K562 (cell line): ENCODE measurements at regions not wholly inside any gene's neighbourhood (a gene's known extent, or its start where the extent isn't known, plus 50 kb on each side); places are given as distances from the start of the nearest gene placed in this dataset.

Source experiments
- ATAC-seq: fragments of 200-7000 bp; cut with Tn5 transposase; 3 replicates; pipeline ENCODE4 v1.9.1; 2020; ENCODE audit warnings: moderate library complexity
- BruUV-seq: library from RNA; stranded (reverse); fragments of 400-500 nt; replicated peaks from 2 replicates; lab custom pipeline; 2021; lab: Mats Ljungman, UMichigan
- CTCF ChIA-PET: fragments of 300-600 bp; formaldehyde crosslinking; extraction: SDS; loops from one replicate; lab custom pipeline; 2021; ENCODE audit warnings: low intra/inter-chr PET ratio; lab: Yijun Ruan, JAX
- POLR2A ChIA-PET: fragments of 300-600, 350-650 bp; sonication (Branson Sonifier 250); formaldehyde crosslinking; extraction: SDS; loops from one replicate; lab custom pipeline; 2021; ENCODE audit warnings: antibody characterized with exemption, inconsistent platforms; lab: Yijun Ruan, JAX
- DNase-seq, 4 experiments: peaks; one replicate each; pipeline versions ENCODE4 v3.0.0 to v3.0.0-alpha.2; 2011 to 2018; ENCODE audit warnings: low spot score in 3 of 4, mixed read lengths in 3 of 4; ENCODE audit errors: extremely low read depth in 1 of 4
- FAIRE-seq: peaks from 2 replicates; lab custom pipeline; 2011; peaks lifted over from hg19 to GRCh38; lab: Jason Lieb, UNC
- H2AFZ ChIP-seq: 2 replicates; pipeline ENCODE4 v1.6.0; 2011; ENCODE audit warnings: low read depth, low read length, control low read depth, inconsistent platforms
- H3K27ac ChIP-seq: fragments of 200-600 bp; 3 replicates; pipeline ENCODE4 v1.8.0; 2011; ENCODE audit warnings: low read depth, mild to moderate bottlenecking, control low read depth, inconsistent platforms, low read length, moderate library complexity, mixed read lengths; ENCODE audit errors: extremely low read depth
- H3K27me3 ChIP-seq, 2 experiments: fragments of 300-600 bp in 1 of 2; 2 replicates in 1 of 2; 3 replicates in 1 of 2; pipeline versions ENCODE4 v1.6.0 to v1.8.0; 2011; ENCODE audit warnings: inconsistent platforms in 2 of 2, low read length in 2 of 2, mild to moderate bottlenecking in 1 of 2, mixed read lengths in 1 of 2, moderate library complexity in 1 of 2; ENCODE audit not compliant: control insufficient read depth in 2 of 2, insufficient read depth in 2 of 2
- H3K36me3 ChIP-seq: fragments of 300-600 bp; 3 replicates; pipeline ENCODE4 v1.8.0; 2011; ENCODE audit warnings: mild to moderate bottlenecking, low read length, inconsistent platforms; ENCODE audit not compliant: control insufficient read depth, insufficient read depth
- H3K4me1 ChIP-seq, 2 experiments: fragments of 200-600 bp in 1 of 2; replicated peaks in 1 of 2; 2 replicates in 1 of 2; 3 replicates in 1 of 2; pipeline versions ENCODE4 v1.5.1 to v1.8.0; 2011; ENCODE audit warnings: inconsistent platforms in 2 of 2, low read length in 2 of 2, mild to moderate bottlenecking in 1 of 2, mixed read lengths in 1 of 2, moderate library complexity in 1 of 2; ENCODE audit not compliant: control insufficient read depth in 2 of 2, insufficient read depth in 2 of 2
- H3K4me2 ChIP-seq: 2 replicates; pipeline ENCODE4 v1.6.1; 2011; ENCODE audit warnings: low read length, control low read depth, inconsistent platforms, mixed read lengths; ENCODE audit not compliant: insufficient read depth
- H3K4me3 ChIP-seq: fragments of 200-600 bp; sonication (generic), shearing (Covaris generic); 2 replicates; pipeline ENCODE4 v1.5.1; 2016; ENCODE audit warnings: control low read depth, inconsistent platforms
- H3K79me2 ChIP-seq: fragments of 200-600 bp; 3 replicates; pipeline ENCODE4 v1.8.0; 2011; ENCODE audit warnings: low read length, inconsistent platforms; ENCODE audit not compliant: control insufficient read depth, insufficient read depth
- H3K9ac ChIP-seq, 2 experiments: 2 replicates each; pipeline versions ENCODE4 v1.6.0 to v1.6.1; 2011; ENCODE audit warnings: low read depth in 2 of 2, low read length in 2 of 2, control low read depth in 1 of 2, inconsistent platforms in 1 of 2, mild to moderate bottlenecking in 1 of 2, mixed read lengths in 1 of 2; ENCODE audit not compliant: insufficient read depth in 1 of 2
- H3K9me1 ChIP-seq: one replicate; pipeline ENCODE4 v1.6.0; 2011; ENCODE audit warnings: inconsistent platforms, mild to moderate bottlenecking, low read length, moderate library complexity; ENCODE audit not compliant: control insufficient read depth, insufficient read depth
- H3K9me3 ChIP-seq: replicated peaks from 2 replicates; pipeline ENCODE4 v1.5.1; 2011; ENCODE audit warnings: low read depth, low read length, inconsistent platforms; ENCODE audit not compliant: control insufficient read depth, insufficient read depth
- H4K20me1 ChIP-seq: replicated peaks from 2 replicates; pipeline ENCODE4 v1.6.1; 2011; ENCODE audit warnings: low read length, inconsistent platforms, mixed read lengths; ENCODE audit not compliant: control insufficient read depth, insufficient read depth
- EHMT2 ChIP-seq: fragments of 450-650 bp; IDR thresholded peaks from 2 replicates; pipeline ENCODE4 v1.6.1; 2018; ENCODE audit warnings: antibody characterized with exemption
- EWSR1 ChIP-seq: fragments of 450-650 bp; IDR thresholded peaks from 2 replicates; pipeline ENCODE4 v1.6.1; 2018; ENCODE audit warnings: borderline replicate concordance, mild to moderate bottlenecking, low read depth, moderate library complexity; ENCODE audit not compliant: partially characterized antibody
- FOXP4 ChIP-seq: sonication (generic); formaldehyde crosslinking; IDR thresholded peaks from 2 replicates; pipeline ENCODE4 v1.8.0; 2022; ENCODE audit warnings: mild to moderate bottlenecking, missing genetic modification reagents, borderline replicate concordance
- GATAD2A ChIP-seq: fragments of 450-650 bp; IDR thresholded peaks from 2 replicates; pipeline ENCODE4 v1.6.1; 2017
- GATAD2B ChIP-seq: fragments of 450-650 bp; IDR thresholded peaks from 2 replicates; pipeline ENCODE4 v1.6.1; 2017; ENCODE audit warnings: mild to moderate bottlenecking, borderline replicate concordance
- ILF3 ChIP-seq: fragments of 450-650 bp; IDR thresholded peaks from 2 replicates; pipeline ENCODE4 v1.6.1; 2018; ENCODE audit warnings: antibody characterized with exemption, mild to moderate bottlenecking, moderate library complexity, borderline replicate concordance
- LCOR ChIP-seq: sonication (generic); formaldehyde crosslinking; IDR thresholded peaks from 2 replicates; pipeline ENCODE4 v1.8.0; 2022; ENCODE audit warnings: mild to moderate bottlenecking, missing genetic modification reagents
- MCM2 ChIP-seq: fragments of 450-650 bp; IDR thresholded peaks from 2 replicates; pipeline ENCODE4 v1.6.1; 2017; ENCODE audit warnings: low read depth, mild to moderate bottlenecking
- RBBP5 ChIP-seq: fragments of 200-600 bp; sonication (generic); IDR thresholded peaks from 2 replicates; pipeline ENCODE4 v1.6.1; 2012; ENCODE audit warnings: borderline replicate concordance, mild to moderate bottlenecking, low read length, control low read depth, inconsistent platforms; ENCODE audit not compliant: insufficient read depth, poor library complexity, severe bottlenecking
- SNIP1 ChIP-seq: fragments of 450-650 bp; IDR thresholded peaks from 2 replicates; pipeline ENCODE4 v1.7.1; 2017; ENCODE audit warnings: low read depth, mild to moderate bottlenecking
- WHSC1 ChIP-seq: IDR thresholded peaks from one replicate; pipeline ENCODE4 v1.6.1; 2012; ENCODE audit warnings: low read length, control low read depth, inconsistent platforms
- ZNF165 ChIP-seq: fragments of 250-450 bp; sonication (Bioruptor Pico); IDR thresholded peaks from 2 replicates; pipeline ENCODE4 v1.4.0; 2020; ENCODE audit warnings: borderline replicate concordance
- ZNF766 ChIP-seq: fragments of 200-800 bp; sonication (Bioruptor generic); conservative IDR thresholded peaks from 2 replicates; pipeline ENCODE4 v1.6.1; 2016; ENCODE audit warnings: missing genetic modification characterization, missing compliant biosample characterization
- whole genome bisulfite sequencing: fragments of 100-300 bp; shearing (Covaris generic); methylation state at CpG from one replicate; pipeline ENCODE4 v1.1.6; 2016; ENCODE audit warnings: low coverage, mixed read lengths; ENCODE audit not compliant: insufficient coverage; ENCODE audit errors: missing lambda C conversion rate; 5-methylcytosine and 5-hydroxymethylcytosine counted together
- in situ Hi-C: fragments of 300-500 bp; cut with MboI; formaldehyde crosslinking; loops from 4 replicates; pipeline ENCODE4 v1.15.0; 2018; ENCODE audit warnings: inconsistent platforms, mixed read lengths
- intact Hi-C: fragments of 100-400 bp; cut with micrococcal nuclease; formaldehyde crosslinking; loops from 2 replicates; pipeline ENCODE4 v1.14.2; 2022

DNA sequence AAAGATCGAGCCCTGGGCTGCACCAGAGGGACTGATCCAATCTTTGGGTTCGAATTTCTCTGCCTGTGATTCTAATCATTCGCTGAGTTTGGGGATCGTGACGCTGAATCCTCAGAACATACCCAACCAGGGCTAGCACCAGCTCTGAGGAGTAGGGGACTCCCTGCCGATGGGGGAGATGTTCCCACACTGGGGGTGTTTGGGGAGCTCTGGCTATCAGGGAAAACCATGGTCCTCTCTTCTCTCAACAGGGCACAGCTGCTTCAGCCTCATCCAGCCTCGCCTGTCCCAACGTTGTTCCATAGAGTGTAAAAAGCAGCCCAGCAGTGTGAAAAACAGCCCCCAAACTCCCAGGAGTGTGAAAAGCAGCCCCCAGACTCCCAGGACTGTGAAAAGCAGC, 136.6 kb downstream of the ANKRD60 start:
- H3K27me3 ChIP-seq, result peaks cover 8 to 43% of the 10 kb centered on the region in 2 experiments; a peak in 4 of 5 replicates
- in situ Hi-C loops, result no loop called here
- POLR2A ChIA-PET, result interaction anchor here (0.6 to 0.7 kb wide), 2 partner anchors 364 to 1198 kb away, joined by 3 to 4 read pairs; no protein-coding TSS in a partner anchor
- no peaks in the 10 kb centered on the region for H3K9me3 ChIP-seq
- ATAC-seq (no peak), FAIRE-seq (no peak), DNase-seq (no peak)
- CTCF ChIA-PET, result no interaction called here
- intact Hi-C loops, result no loop called here
- H2AFZ ChIP-seq, result no peak overlapping the region
- H3K4me2 ChIP-seq, result no peak overlapping the region
- H3K27ac ChIP-seq, result no peak overlapping the region
- no TSS peak for BruUV-seq
- H3K4me1 ChIP-seq, result no peaks in the 10 kb centered on the region
- H3K4me3 ChIP-seq, result no peak overlapping the region
- H3K9ac ChIP-seq, result no peak overlapping the region
- H4K20me1 ChIP-seq, result no peaks in the 10 kb centered on the region; the same call in 1 of the 2 replicates
- H3K9me1 ChIP-seq, result no peaks in the 10 kb centered on the region
- H3K79me2 ChIP-seq, result no peaks in the 10 kb centered on the region
- WGBS, result 0% methylated on average over 8 of the region's 8 CpGs
- no peaks in the 10 kb centered on the region for H3K36me3 ChIP-seq
- TF ChIP-seq EHMT2, result no peak
- TF ChIP-seq GATAD2B, result no peak
- TF ChIP-seq ZNF766 (CRISPR knock-in tag), result no peak
- no peak for TF ChIP-seq LCOR (CRISPR knock-in tag)
- TF ChIP-seq WHSC1, result no peak
- TF ChIP-seq MCM2, result no peak
- no peak for TF ChIP-seq ILF3
- no peak for TF ChIP-seq SNIP1
- no peak for TF ChIP-seq ZNF165
- TF ChIP-seq FOXP4 (CRISPR knock-in tag), result no peak
- no peak for TF ChIP-seq EWSR1
- TF ChIP-seq GATAD2A, result no peak
- no peak for TF ChIP-seq RBBP5
